ENCODE measurements at regions not wholly inside any gene's neighbourhood (a gene's known extent, or its start where the extent isn't known, plus 50 kb on each side); places are given as distances from the start of the nearest gene placed in this dataset.
"Not testable (repeated sequence)": the region's sequence is repeated elsewhere in the genome, so short reads cannot be mapped to it uniquely, and the experiment has no call there.

DNA sequence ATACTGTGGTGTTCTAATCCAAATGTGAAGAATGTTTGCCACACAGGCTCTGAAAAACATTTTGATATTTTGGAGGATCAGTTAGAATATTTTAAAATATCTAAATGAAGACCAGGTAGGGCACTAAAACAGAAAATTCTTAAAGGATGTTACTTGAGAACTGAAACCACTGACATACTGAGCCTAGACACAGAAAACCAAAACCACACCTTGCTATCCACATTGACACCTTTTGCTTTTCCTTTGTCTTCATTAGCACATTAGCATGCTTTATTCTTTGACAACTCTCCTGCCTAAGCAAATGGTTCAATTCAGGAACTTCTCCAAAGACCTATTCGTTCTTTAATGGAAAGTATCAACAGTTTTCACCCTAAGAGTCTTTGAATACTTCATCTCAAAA, 835.9 kb upstream of the GRM7 start:
- DNase-seq (ENCODE audit: low read depth) = no peak
- TF ChIP-seq CTCF (IDR thresholded peaks at IDR 0.05; ENCODE audit: insufficient read depth, low read length) = no peak
- no peak overlapping the region for H3K4me3 ChIP-seq (ENCODE audit: low read depth, low read length)

DNA sequence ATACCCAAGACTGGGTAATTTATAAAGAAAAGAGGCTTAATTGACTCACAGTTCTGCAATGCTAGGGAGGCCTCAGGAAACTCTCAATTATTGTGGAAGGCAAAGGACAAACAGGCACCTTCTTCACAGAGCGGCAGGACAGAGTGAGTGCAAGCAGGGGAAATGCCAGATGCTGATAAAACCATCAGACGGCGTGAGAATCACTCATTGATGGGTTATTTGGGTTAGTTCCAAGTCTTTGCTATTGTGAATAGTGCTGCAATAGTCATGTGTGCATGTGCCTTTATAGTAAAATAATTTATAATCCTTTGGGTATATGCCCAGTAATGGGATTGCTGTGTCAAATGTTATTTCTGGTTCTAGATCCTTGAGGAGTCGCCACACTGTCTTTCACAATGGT, 830.3 kb upstream of the GRM7 start:
- not testable (repeated sequence) for H3K4me3 ChIP-seq (ENCODE audit: low read depth, low read length); DNase-seq (ENCODE audit: low read depth)

- TF ChIP-seq CTCF (IDR thresholded peaks at IDR 0.05; ENCODE audit: insufficient read depth, low read length) = no peak
- no peak for DNase-seq (ENCODE audit: low read depth)
- H3K4me3 ChIP-seq (ENCODE audit: low read depth, low read length) = no peak overlapping the region
Observed at GRCh38 chr3:6035626-6036025, 825.3 kb upstream of the GRM7 start.

DNA sequence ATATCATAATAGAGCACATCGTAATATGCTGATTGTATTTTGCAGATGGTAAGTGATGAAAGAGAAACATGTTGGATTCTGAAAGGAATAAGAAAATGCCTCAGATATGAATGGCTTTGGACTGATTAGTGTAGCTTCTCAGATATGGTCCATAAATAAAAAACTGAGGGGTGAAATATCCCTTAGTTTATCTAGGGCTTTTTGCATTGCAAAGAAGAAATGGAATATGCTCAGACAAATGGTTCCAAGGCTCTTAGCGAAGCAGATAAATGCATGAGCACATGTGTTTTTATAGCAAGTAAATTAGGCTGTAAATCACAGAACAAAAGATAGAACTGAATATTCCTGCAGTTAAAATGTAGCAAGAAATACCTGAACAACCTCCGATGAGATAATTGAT, 820.9 kb upstream of the GRM7 start:
- DNase-seq (ENCODE audit: low read depth) = no peak
- TF ChIP-seq CTCF (IDR thresholded peaks at IDR 0.05; ENCODE audit: insufficient read depth, low read length) = no peak
- H3K4me3 ChIP-seq (ENCODE audit: low read depth, low read length) = no peak overlapping the region

- no peak for DNase-seq (ENCODE audit: low read depth)
- TF ChIP-seq CTCF (IDR thresholded peaks at IDR 0.05; ENCODE audit: insufficient read depth, low read length) = no peak
- no peak overlapping the region for H3K4me3 ChIP-seq (ENCODE audit: low read depth, low read length)
Observed at GRCh38 chr3:6041894-6042293, 819.0 kb upstream of the GRM7 start.

GRCh38 chr3:6047016-6047415, 813.9 kb upstream of the GRM7 start:
- no peak for DNase-seq (ENCODE audit: low read depth)
- H3K4me3 ChIP-seq (ENCODE audit: low read depth, low read length) = no peak overlapping the region
- TF ChIP-seq CTCF (IDR thresholded peaks at IDR 0.05; ENCODE audit: insufficient read depth, low read length) = no peak

- no peak overlapping the region for H3K4me3 ChIP-seq (ENCODE audit: low read depth, low read length)
- DNase-seq (ENCODE audit: low read depth) = no peak
- TF ChIP-seq CTCF (IDR thresholded peaks at IDR 0.05; ENCODE audit: insufficient read depth, low read length) = no peak
Observed at GRCh38 chr3:6060251-6060650, 800.7 kb upstream of the GRM7 start.
